ENCODE measurements at regions not wholly inside any gene's neighbourhood (a gene's known extent, or its start where the extent isn't known, plus 50 kb on each side); places are given as distances from the start of the nearest gene placed in this dataset.

- TF ChIP-seq POLR2A (IDR thresholded peaks at IDR 0.05): no peak
- no peak for TF ChIP-seq EP300 (IDR thresholded peaks at IDR 0.05)
- TF ChIP-seq, protein P1, sequence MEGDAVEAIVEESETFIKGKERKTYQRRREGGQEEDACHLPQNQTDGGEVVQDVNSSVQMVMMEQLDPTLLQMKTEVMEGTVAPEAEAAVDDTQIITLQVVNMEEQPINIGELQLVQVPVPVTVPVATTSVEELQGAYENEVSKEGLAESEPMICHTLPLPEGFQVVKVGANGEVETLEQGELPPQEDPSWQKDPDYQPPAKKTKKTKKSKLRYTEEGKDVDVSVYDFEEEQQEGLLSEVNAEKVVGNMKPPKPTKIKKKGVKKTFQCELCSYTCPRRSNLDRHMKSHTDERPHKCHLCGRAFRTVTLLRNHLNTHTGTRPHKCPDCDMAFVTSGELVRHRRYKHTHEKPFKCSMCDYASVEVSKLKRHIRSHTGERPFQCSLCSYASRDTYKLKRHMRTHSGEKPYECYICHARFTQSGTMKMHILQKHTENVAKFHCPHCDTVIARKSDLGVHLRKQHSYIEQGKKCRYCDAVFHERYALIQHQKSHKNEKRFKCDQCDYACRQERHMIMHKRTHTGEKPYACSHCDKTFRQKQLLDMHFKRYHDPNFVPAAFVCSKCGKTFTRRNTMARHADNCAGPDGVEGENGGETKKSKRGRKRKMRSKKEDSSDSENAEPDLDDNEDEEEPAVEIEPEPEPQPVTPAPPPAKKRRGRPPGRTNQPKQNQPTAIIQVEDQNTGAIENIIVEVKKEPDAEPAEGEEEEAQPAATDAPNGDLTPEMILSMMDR (IDR thresholded peaks at IDR 0.05): no peak
These were observed 1461.9 kb downstream of the TBC1D22A start for GRCh38 chr22:48224332-48224731.
